Activated B cell treated with CpG ODN at 0.5 μM for 24 hours (primary cell): ENCODE measurements at regions not wholly inside any gene's neighbourhood (a gene's known extent, or its start where the extent isn't known, plus 50 kb on each side); places are given as distances from the start of the nearest gene placed in this dataset.

Source experiments
- ATAC-seq: fragments of 200-7000 bp; cut with Tn5 transposase; one replicate; pipeline ENCODE4 v1.10.0; 2021; ENCODE audit warnings: low read depth, mild to moderate bottlenecking, moderate library complexity
- CTCF ChIA-PET: fragments of 350-600 bp; sonication (Branson Sonifier 250); formaldehyde crosslinking; loops from one replicate; lab custom pipeline; 2021; ENCODE audit warnings: antibody characterized with exemption; lab: Charles Lee
- POLR2A ChIA-PET: fragments of 350-600 bp; sonication (Branson Sonifier 250); formaldehyde crosslinking; loops from one replicate; lab custom pipeline; 2021; ENCODE audit warnings: antibody characterized with exemption; lab: Charles Lee
- DNase-seq: peaks from one replicate; pipeline ENCODE4 v3.0.0; 2022
- H3K27ac Mint-ChIP-seq: one replicate; pipeline ENCODE4 v1.8.0; 2020; ENCODE audit warnings: mixed read lengths
- H3K27me3 Mint-ChIP-seq: one replicate; pipeline ENCODE4 v1.8.0; 2021; ENCODE audit warnings: mixed read lengths
- H3K36me3 Mint-ChIP-seq: one replicate; pipeline ENCODE4 v1.8.0; 2021; ENCODE audit warnings: low read depth, mixed read lengths
- H3K4me1 Mint-ChIP-seq: one replicate; pipeline ENCODE4 v1.8.0; 2021; ENCODE audit warnings: mixed read lengths
- H3K4me3 Mint-ChIP-seq: one replicate; pipeline ENCODE4 v1.8.0; 2020; ENCODE audit warnings: mild to moderate bottlenecking, mixed read lengths
- H3K9me3 Mint-ChIP-seq: one replicate; pipeline ENCODE4 v1.8.0; 2020; ENCODE audit warnings: mixed read lengths
- CTCF ChIP-seq: fragments of 200-600 bp; IDR thresholded peaks from one replicate; pipeline ENCODE4 v1.8.0; 2022; ENCODE audit warnings: antibody characterized with exemption, mild to moderate bottlenecking
- intact Hi-C: fragments of 100-400 bp; cut with micrococcal nuclease; formaldehyde crosslinking; loops from one replicate; pipeline ENCODE4 v1.15.1; 2024

GRCh38 chr6:85936916-85937315, 294.2 kb upstream of the SYNCRIP start:
- peaks cover 5% of the 10 kb centered on the region for H3K9me3 Mint-ChIP-seq
- H3K4me1 Mint-ChIP-seq: no peaks in the 10 kb centered on the region
- CTCF ChIA-PET: no interaction called here
- H3K4me3 Mint-ChIP-seq: no peak overlapping the region
- no peaks in the 10 kb centered on the region for H3K36me3 Mint-ChIP-seq
- DNase-seq (no peak), ATAC-seq (no peak)
- H3K27ac Mint-ChIP-seq: no peak overlapping the region
- H3K27me3 Mint-ChIP-seq: no peaks in the 10 kb centered on the region
- TF ChIP-seq CTCF: no peak
- POLR2A ChIA-PET: no interaction called here
- intact Hi-C loops: no loop called here

- Mint-ChIP-seq H3K4me3 (no peak overlapping the region), H3K9me3 (no peaks in the 10 kb centered on the region), H3K27me3 (no peaks in the 10 kb centered on the region), H3K27ac (no peak overlapping the region), H3K36me3 (no peaks in the 10 kb centered on the region), H3K4me1 (no peaks in the 10 kb centered on the region)
- intact Hi-C loops: loop anchor here (2.0 to 10.0 kb wide), 2 partner anchors 278 to 934 kb away; partner anchors contain the start of gene SYNCRIP
- ChIA-PET POLR2A (no interaction called here), CTCF (interaction anchor here (1.5 kb wide), 1 partner anchor 933 kb away, joined by 4 read pairs; no protein-coding TSS in a partner anchor)
- ATAC-seq (no peak), DNase-seq (no peak)
- no peak for TF ChIP-seq CTCF
Observed at GRCh38 chr6:85923013-85923430, 280.3 kb upstream of the SYNCRIP start.

- Mint-ChIP-seq H3K27me3 (no peaks in the 10 kb centered on the region), H3K9me3 (no peaks in the 10 kb centered on the region), H3K4me3 (no peak overlapping the region), H3K4me1 (no peaks in the 10 kb centered on the region), H3K36me3 (no peaks in the 10 kb centered on the region), H3K27ac (no peak overlapping the region)
- ChIA-PET CTCF (no interaction called here), POLR2A (no interaction called here)
- DNase-seq (no peak), ATAC-seq (no peak)
- intact Hi-C loops: loop anchor here (10.0 kb wide), 1 partner anchor 276 kb away; the partner anchor contains the start of gene SYNCRIP
- TF ChIP-seq CTCF: no peak
Observed at GRCh38 chr6:85920782-85921181, 278.1 kb upstream of the SYNCRIP start.

GRCh38 chr6:85917522-85917921, 274.8 kb upstream of the SYNCRIP start:
- POLR2A ChIA-PET: no interaction called here
- no peaks in the 10 kb centered on the region for H3K4me1 Mint-ChIP-seq
- CTCF ChIA-PET: no interaction called here
- no peaks in the 10 kb centered on the region for H3K36me3 Mint-ChIP-seq
- TF ChIP-seq CTCF: no peak
- no peaks in the 10 kb centered on the region for H3K9me3 Mint-ChIP-seq
- no peak overlapping the region for H3K4me3 Mint-ChIP-seq
- DNase-seq: no peak
- H3K27ac Mint-ChIP-seq: no peak overlapping the region
- ATAC-seq: no peak
- intact Hi-C loops: no loop called here
- H3K27me3 Mint-ChIP-seq: peaks cover 2% of the 10 kb centered on the region

- TF ChIP-seq CTCF: no peak
- H3K9me3 Mint-ChIP-seq: peaks cover 2% of the 10 kb centered on the region
- no peak overlapping the region for H3K4me3 Mint-ChIP-seq
- H3K27me3 Mint-ChIP-seq: peaks cover 2% of the 10 kb centered on the region
- no peak overlapping the region for H3K27ac Mint-ChIP-seq
- H3K36me3 Mint-ChIP-seq: no peaks in the 10 kb centered on the region
- POLR2A ChIA-PET: no interaction called here
- no peak for ATAC-seq
- no peak for DNase-seq
- CTCF ChIA-PET: no interaction called here
- intact Hi-C loops: no loop called here
- no peaks in the 10 kb centered on the region for H3K4me1 Mint-ChIP-seq
Observed at GRCh38 chr6:85913001-85913400, 270.3 kb upstream of the SYNCRIP start.
